ENCODE measurements at regions not wholly inside any gene's neighbourhood (a gene's known extent, or its start where the extent isn't known, plus 50 kb on each side); places are given as distances from the start of the nearest gene placed in this dataset.

- no peak for TF ChIP-seq CTCF (IDR thresholded peaks at IDR 0.05; ENCODE audit: unreplicated experiment)
- Mint-ChIP-seq H3K27me3 (ENCODE audit: unreplicated experiment) (peaks cover 12% of the 10 kb centered on the region), H3K4me1 (ENCODE audit: low read depth, unreplicated experiment) (no peaks in the 10 kb centered on the region), H3K4me3 (ENCODE audit: low read depth, unreplicated experiment) (no peak overlapping the region), H3K9me3 (ENCODE audit: low read depth, unreplicated experiment) (no peaks in the 10 kb centered on the region), H3K36me3 (ENCODE audit: insufficient read depth, unreplicated experiment) (no peaks in the 10 kb centered on the region), H3K27ac (ENCODE audit: unreplicated experiment) (no peak overlapping the region)
- intact Hi-C loops (cut with micrococcal nuclease; ENCODE audit: unreplicated experiment) = no loop called here
- BruUV-seq (replicated peaks) = no TSS peak
- CTCF ChIA-PET = no interaction called here
- no peak for DNase-seq
Measured at GRCh38 chr11:110935018-110935640, 222.9 kb upstream of the ARHGAP20 start.

GRCh38 chr11:110929129-110929528, 216.9 kb upstream of the ARHGAP20 start:
- Mint-ChIP-seq H3K9me3 (ENCODE audit: low read depth, unreplicated experiment) (no peaks in the 10 kb centered on the region), H3K4me3 (ENCODE audit: low read depth, unreplicated experiment) (no peak overlapping the region), H3K36me3 (ENCODE audit: insufficient read depth, unreplicated experiment) (no peaks in the 10 kb centered on the region), H3K27me3 (ENCODE audit: unreplicated experiment) (peaks cover 12% of the 10 kb centered on the region), H3K27ac (ENCODE audit: unreplicated experiment) (no peak overlapping the region), H3K4me1 (ENCODE audit: low read depth, unreplicated experiment) (no peaks in the 10 kb centered on the region)
- BruUV-seq (replicated peaks) = no TSS peak
- intact Hi-C loops (cut with micrococcal nuclease; ENCODE audit: unreplicated experiment) = no loop called here
- no peak for TF ChIP-seq CTCF (IDR thresholded peaks at IDR 0.05; ENCODE audit: unreplicated experiment)
- CTCF ChIA-PET = no interaction called here
- no peak for DNase-seq

GRCh38 chr11:110928391-110928790, 216.2 kb upstream of the ARHGAP20 start:
- intact Hi-C loops (cut with micrococcal nuclease; ENCODE audit: unreplicated experiment) = no loop called here
- H3K27me3 Mint-ChIP-seq (ENCODE audit: unreplicated experiment) = peaks cover 12% of the 10 kb centered on the region
- H3K4me1 Mint-ChIP-seq (ENCODE audit: low read depth, unreplicated experiment) = no peaks in the 10 kb centered on the region
- H3K9me3 Mint-ChIP-seq (ENCODE audit: low read depth, unreplicated experiment) = no peaks in the 10 kb centered on the region
- no peak for DNase-seq
- CTCF ChIA-PET = no interaction called here
- H3K4me3 Mint-ChIP-seq (ENCODE audit: low read depth, unreplicated experiment) = no peak overlapping the region
- no peak for TF ChIP-seq CTCF (IDR thresholded peaks at IDR 0.05; ENCODE audit: unreplicated experiment)
- no TSS peak for BruUV-seq (replicated peaks)
- H3K36me3 Mint-ChIP-seq (ENCODE audit: insufficient read depth, unreplicated experiment) = no peaks in the 10 kb centered on the region
- H3K27ac Mint-ChIP-seq (ENCODE audit: unreplicated experiment) = no peak overlapping the region

GRCh38 chr11:110921742-110922521, 209.7 kb upstream of the ARHGAP20 start:
- CTCF ChIA-PET = no interaction called here
- intact Hi-C loops (cut with micrococcal nuclease; ENCODE audit: unreplicated experiment) = no loop called here
- H3K9me3 Mint-ChIP-seq (ENCODE audit: low read depth, unreplicated experiment) = no peaks in the 10 kb centered on the region
- BruUV-seq (replicated peaks) = no TSS peak
- H3K4me1 Mint-ChIP-seq (ENCODE audit: low read depth, unreplicated experiment) = no peaks in the 10 kb centered on the region
- no peaks in the 10 kb centered on the region for H3K27me3 Mint-ChIP-seq (ENCODE audit: unreplicated experiment)
- H3K4me3 Mint-ChIP-seq (ENCODE audit: low read depth, unreplicated experiment) = no peak overlapping the region
- H3K27ac Mint-ChIP-seq (ENCODE audit: unreplicated experiment) = no peak overlapping the region
- TF ChIP-seq CTCF (IDR thresholded peaks at IDR 0.05; ENCODE audit: unreplicated experiment) = no peak
- no peaks in the 10 kb centered on the region for H3K36me3 Mint-ChIP-seq (ENCODE audit: insufficient read depth, unreplicated experiment)
- no peak for DNase-seq

Data from Calu3 (cell line).